ENCODE measurements at regions not wholly inside any gene's neighbourhood (a gene's known extent, or its start where the extent isn't known, plus 50 kb on each side); places are given as distances from the start of the nearest gene placed in this dataset.
A peak's percentile ranks its signal among the peaks of the same experiment; 100 is the strongest.

DNA sequence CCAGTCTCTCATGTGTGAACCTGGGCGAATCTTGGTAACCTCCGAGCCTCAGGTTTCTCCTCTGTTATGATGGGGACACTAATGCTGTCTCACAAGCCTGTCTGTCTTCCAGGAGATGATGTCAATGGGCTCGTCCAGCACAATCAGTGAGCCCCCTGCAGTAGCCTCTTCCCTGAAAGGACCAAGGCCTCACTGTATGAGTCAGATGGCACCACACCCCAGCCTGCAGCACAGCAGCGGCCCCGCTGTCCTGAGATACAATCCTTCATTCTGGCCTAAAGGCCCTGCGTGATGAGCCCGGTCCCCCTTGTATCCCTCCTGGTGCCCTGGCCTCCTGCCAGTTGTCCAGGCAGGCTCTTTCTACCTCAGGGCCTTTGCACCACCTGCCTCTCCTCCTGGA lies 234.4 kb downstream of the IRF8 start:
- Histone ChIP-seq H3K9me3 (ENCODE audit: insufficient read depth, low read depth, low read length) (no peaks in the 10 kb centered on the region), H3K9ac (ENCODE audit: low read length) (no peak overlapping the region), H3K4me3 (ENCODE audit: insufficient read depth, low read depth, low read length) (no peak overlapping the region), H4K20me1 (ENCODE audit: insufficient read depth, low read length) (no peaks in the 10 kb centered on the region), H3K36me3 (ENCODE audit: insufficient read depth, low read length) (no peaks in the 10 kb centered on the region), H3K79me2 (ENCODE audit: insufficient read depth, low read length) (no peaks in the 10 kb centered on the region), H3K4me2 (ENCODE audit: low read length) (no peak overlapping the region), H2AFZ (ENCODE audit: low read depth, low read length) (no peak overlapping the region), H3K27me3 (ENCODE audit: insufficient read depth, low read length) (peaks cover 2% of the 10 kb centered on the region), H3K4me1 (ENCODE audit: insufficient read depth, low read length) (no peaks in the 10 kb centered on the region), H3K27ac (ENCODE audit: low read depth, low read length) (no peak overlapping the region)
- no peak overlapping the region for H3K27ac Mint-ChIP-seq (ENCODE audit: unreplicated experiment)
- DNase-seq (ENCODE audit: low read depth) (no peak), FAIRE-seq (no peak)
- H3K4me1 Mint-ChIP-seq (ENCODE audit: low read depth, unreplicated experiment): peaks cover 5% of the 10 kb centered on the region
- no peak overlapping the region for H3K4me3 Mint-ChIP-seq (ENCODE audit: unreplicated experiment)
- TF ChIP-seq EZH2 (IDR thresholded peaks at IDR 0.05; ENCODE audit: insufficient read depth, low read length) (no peak), CTCF (IDR thresholded peaks at IDR 0.05; ENCODE audit: insufficient read depth, low read depth, low read length) (no peak)
- H3K27me3 Mint-ChIP-seq (ENCODE audit: low read depth, unreplicated experiment): peaks cover 28% of the 10 kb centered on the region
- H3K9me3 Mint-ChIP-seq (ENCODE audit: unreplicated experiment): peaks cover 3% of the 10 kb centered on the region
- H3K36me3 Mint-ChIP-seq (ENCODE audit: low read depth, unreplicated experiment): no peaks in the 10 kb centered on the region

DNA sequence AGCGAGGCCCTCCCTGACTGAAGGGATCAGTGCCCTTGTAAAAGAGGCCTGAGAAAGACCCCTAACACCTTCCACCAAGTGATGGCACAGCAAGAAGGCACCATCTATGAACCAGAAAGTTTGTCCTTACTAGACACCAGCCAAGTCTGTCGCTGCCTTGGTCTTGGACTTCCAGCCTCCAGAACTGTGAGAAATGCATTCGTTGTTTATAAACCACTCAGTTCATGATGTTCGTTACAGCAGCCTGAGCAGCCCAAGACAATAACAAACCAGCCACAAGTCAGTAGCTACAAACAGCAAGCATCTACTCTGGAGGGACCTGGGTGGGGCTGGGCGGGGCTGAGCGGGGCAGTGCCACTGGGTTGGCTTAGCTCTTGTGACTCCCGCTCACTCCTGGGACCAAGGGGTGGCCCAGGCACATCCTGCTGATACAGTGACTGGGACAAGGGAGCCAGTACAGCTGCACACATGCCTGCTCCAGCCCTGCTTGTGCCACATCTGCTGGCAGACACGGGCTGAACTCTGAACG lies 234.9 kb downstream of the IRF8 start:
- Histone ChIP-seq H2AFZ (ENCODE audit: low read depth, low read length) (no peak overlapping the region), H3K4me1 (ENCODE audit: insufficient read depth, low read length) (no peaks in the 10 kb centered on the region), H3K4me2 (ENCODE audit: low read length) (no peak overlapping the region), H3K9me3 (ENCODE audit: insufficient read depth, low read depth, low read length) (no peaks in the 10 kb centered on the region), H3K4me3 (ENCODE audit: insufficient read depth, low read depth, low read length) (no peak overlapping the region), H3K9ac (ENCODE audit: low read length) (no peak overlapping the region), H3K27me3 (ENCODE audit: insufficient read depth, low read length) (peaks cover 3% of the 10 kb centered on the region), H3K27ac (ENCODE audit: low read depth, low read length) (no peak overlapping the region), H4K20me1 (ENCODE audit: insufficient read depth, low read length) (no peaks in the 10 kb centered on the region), H3K36me3 (ENCODE audit: insufficient read depth, low read length) (no peaks in the 10 kb centered on the region), H3K79me2 (ENCODE audit: insufficient read depth, low read length) (no peaks in the 10 kb centered on the region)
- Mint-ChIP-seq H3K27ac (ENCODE audit: unreplicated experiment) (no peak overlapping the region), H3K4me1 (ENCODE audit: low read depth, unreplicated experiment) (peaks cover 5% of the 10 kb centered on the region), H3K9me3 (ENCODE audit: unreplicated experiment) (peaks cover 3% of the 10 kb centered on the region), H3K4me3 (ENCODE audit: unreplicated experiment) (no peak overlapping the region), H3K36me3 (ENCODE audit: low read depth, unreplicated experiment) (no peaks in the 10 kb centered on the region), H3K27me3 (ENCODE audit: low read depth, unreplicated experiment) (peaks cover 25% of the 10 kb centered on the region)
- FAIRE-seq: no peak
- no peak for TF ChIP-seq EZH2 (IDR thresholded peaks at IDR 0.05; ENCODE audit: insufficient read depth, low read length)
- DNase-seq (ENCODE audit: low read depth): no peak

- Histone ChIP-seq H3K4me2 (ENCODE audit: low read length) (no peak overlapping the region), H3K4me1 (ENCODE audit: insufficient read depth, low read length) (no peaks in the 10 kb centered on the region), H3K4me3 (ENCODE audit: insufficient read depth, low read depth, low read length) (no peak overlapping the region), H4K20me1 (ENCODE audit: insufficient read depth, low read length) (no peaks in the 10 kb centered on the region), H3K27ac (ENCODE audit: low read depth, low read length) (no peak overlapping the region), H2AFZ (ENCODE audit: low read depth, low read length) (no peak overlapping the region), H3K36me3 (ENCODE audit: insufficient read depth, low read length) (no peaks in the 10 kb centered on the region), H3K27me3 (ENCODE audit: insufficient read depth, low read length) (peaks cover 3% of the 10 kb centered on the region), H3K9me3 (ENCODE audit: insufficient read depth, low read depth, low read length) (no peaks in the 10 kb centered on the region), H3K79me2 (ENCODE audit: insufficient read depth, low read length) (no peaks in the 10 kb centered on the region), H3K9ac (ENCODE audit: low read length) (no peak overlapping the region)
- Mint-ChIP-seq H3K9me3 (ENCODE audit: unreplicated experiment) (peaks cover 3% of the 10 kb centered on the region), H3K36me3 (ENCODE audit: low read depth, unreplicated experiment) (no peaks in the 10 kb centered on the region), H3K27me3 (ENCODE audit: low read depth, unreplicated experiment) (peaks cover 22% of the 10 kb centered on the region), H3K4me3 (ENCODE audit: unreplicated experiment) (no peak overlapping the region), H3K4me1 (ENCODE audit: low read depth, unreplicated experiment) (peaks cover 5% of the 10 kb centered on the region), H3K27ac (ENCODE audit: unreplicated experiment) (no peak overlapping the region)
- peak; percentile 28 for DNase-seq (ENCODE audit: low read depth)
- no peak for TF ChIP-seq CTCF (IDR thresholded peaks at IDR 0.05; ENCODE audit: insufficient read depth, low read depth, low read length)
- no peak for TF ChIP-seq EZH2 (IDR thresholded peaks at IDR 0.05; ENCODE audit: insufficient read depth, low read length)
- no peak for FAIRE-seq
Observed at GRCh38 chr16:86134802-86135461, 236.0 kb downstream of the IRF8 start.

Measured in astrocyte (in vitro differentiated cells and primary cell).